GM23338 (cell line): ENCODE measurements at regions not wholly inside any gene's neighbourhood (a gene's known extent, or its start where the extent isn't known, plus 50 kb on each side); places are given as distances from the start of the nearest gene placed in this dataset.

Experiments
- ATAC-seq: fragments of 200-7000 bp; cut with Tn5 transposase; 3 replicates; pipeline ENCODE4 v1.9.1; 2020
- DNase-seq: peaks from one replicate; pipeline ENCODE4 v3.0.0-alpha.2; 2015; ENCODE audit warnings: low spot score
- H2AFZ ChIP-seq: fragments of 200-600 bp; sonication (generic); 2 replicates; pipeline ENCODE4 v1.8.0; 2016; ENCODE audit warnings: antibody characterized with exemption, mild to moderate bottlenecking, moderate library complexity
- H3F3A ChIP-seq: fragments of 200-600 bp; sonication (generic); replicated peaks from 2 replicates; pipeline ENCODE4 v1.8.0; 2017; ENCODE audit warnings: antibody characterized with exemption, mixed run types, low read depth
- H3K27ac ChIP-seq: fragments of 200-600 bp; sonication (generic); 2 replicates; pipeline ENCODE4 v1.6.1; 2016; ENCODE audit warnings: low read depth
- H3K27me3 ChIP-seq: fragments of 200-600 bp; sonication (generic); 2 replicates; pipeline ENCODE4 v1.8.0; 2016; ENCODE audit warnings: mild to moderate bottlenecking, mixed run types, moderate library complexity; ENCODE audit not compliant: insufficient read depth
- H3K36me3 ChIP-seq: fragments of 200-600 bp; sonication (generic); 2 replicates; pipeline ENCODE4 v1.8.0; 2016; ENCODE audit warnings: mild to moderate bottlenecking; ENCODE audit not compliant: insufficient read depth
- H3K4me1 ChIP-seq: fragments of 200-600 bp; sonication (generic); 2 replicates; pipeline ENCODE4 v1.8.0; 2016; ENCODE audit warnings: mild to moderate bottlenecking, moderate library complexity; ENCODE audit not compliant: insufficient read depth
- H3K4me2 ChIP-seq: fragments of 200-600 bp; sonication (generic); 2 replicates; pipeline ENCODE4 v1.7.1; 2017; ENCODE audit warnings: mixed run types
- H3K4me3 ChIP-seq: fragments of 200-600 bp; sonication (generic); 2 replicates; pipeline ENCODE4 v1.6.1; 2016; ENCODE audit warnings: mixed run types
- H3K79me2 ChIP-seq: fragments of 200-600 bp; sonication (generic); replicated peaks from 2 replicates; pipeline ENCODE4 v1.8.0; 2017; ENCODE audit warnings: mild to moderate bottlenecking; ENCODE audit not compliant: insufficient read depth
- H3K9me2 ChIP-seq: fragments of 200-600 bp; sonication (generic); 2 replicates; pipeline ENCODE4 v1.8.0; 2017; ENCODE audit not compliant: insufficient read depth
- H4K20me1 ChIP-seq: fragments of 200-600 bp; sonication (generic); replicated peaks from 2 replicates; pipeline ENCODE4 v1.8.0; 2017; ENCODE audit warnings: mild to moderate bottlenecking; ENCODE audit not compliant: insufficient read depth
- H3K27ac Mint-ChIP-seq: 2 replicates; pipeline ENCODE4 v1.8.0; 2020; ENCODE audit warnings: inconsistent platforms, mild to moderate bottlenecking, moderate library complexity, mixed read lengths
- H3K27me3 Mint-ChIP-seq: 3 replicates; pipeline ENCODE4 v1.8.0; 2022; ENCODE audit warnings: low read depth, mild to moderate bottlenecking, moderate library complexity, mixed read lengths, inconsistent platforms; ENCODE audit not compliant: insufficient read depth, poor library complexity
- H3K36me3 Mint-ChIP-seq: 3 replicates; pipeline ENCODE4 v1.8.0; 2021; ENCODE audit warnings: low read depth, mild to moderate bottlenecking, inconsistent platforms, moderate library complexity, mixed read lengths
- H3K4me1 Mint-ChIP-seq: 3 replicates; pipeline ENCODE4 v1.8.0; 2020; ENCODE audit warnings: mild to moderate bottlenecking, inconsistent platforms, mixed read lengths
- H3K4me3 Mint-ChIP-seq: 3 replicates; pipeline ENCODE4 v1.8.0; 2021; ENCODE audit warnings: moderate library complexity, mild to moderate bottlenecking, inconsistent platforms, mixed read lengths
- H3K9me3 Mint-ChIP-seq: 3 replicates; pipeline ENCODE4 v1.8.0; 2020; ENCODE audit warnings: moderate library complexity, mild to moderate bottlenecking, inconsistent platforms, mixed read lengths
- EZH2phosphoT487 ChIP-seq: fragments of 200-600 bp; sonication (generic); IDR thresholded peaks from one replicate; pipeline ENCODE4 v1.8.1; 2018; ENCODE audit warnings: antibody characterized with exemption; ENCODE audit not compliant: unreplicated experiment
- POLR2AphosphoS5 ChIP-seq: IDR thresholded peaks from 2 replicates; pipeline ENCODE4 v1.6.1; 2016; ENCODE audit warnings: antibody characterized with exemption, low read depth
- STAT1 ChIP-seq: IDR thresholded peaks from one replicate; pipeline ENCODE4 v1.6.1; 2016; ENCODE audit warnings: antibody characterized with exemption; ENCODE audit not compliant: unreplicated experiment
- ZNF331 ChIP-seq: fragments of 250-450 bp; sonication (Bioruptor Pico); IDR thresholded peaks from 2 replicates; pipeline ENCODE4 v1.5.0; 2020; ENCODE audit warnings: low read depth, mild to moderate bottlenecking, moderate library complexity
- TF ChIP-seq, protein P1 (sequence below): fragments of 250-450 bp; sonication (Bioruptor Pico); IDR thresholded peaks from 2 replicates; pipeline ENCODE4 v1.5.0; 2020; ENCODE audit warnings: mild to moderate bottlenecking, moderate library complexity
- TF ChIP-seq, protein P2 (sequence below): IDR thresholded peaks from 2 replicates; pipeline ENCODE4 v1.6.1; 2016; ENCODE audit warnings: antibody characterized with exemption

DNA sequence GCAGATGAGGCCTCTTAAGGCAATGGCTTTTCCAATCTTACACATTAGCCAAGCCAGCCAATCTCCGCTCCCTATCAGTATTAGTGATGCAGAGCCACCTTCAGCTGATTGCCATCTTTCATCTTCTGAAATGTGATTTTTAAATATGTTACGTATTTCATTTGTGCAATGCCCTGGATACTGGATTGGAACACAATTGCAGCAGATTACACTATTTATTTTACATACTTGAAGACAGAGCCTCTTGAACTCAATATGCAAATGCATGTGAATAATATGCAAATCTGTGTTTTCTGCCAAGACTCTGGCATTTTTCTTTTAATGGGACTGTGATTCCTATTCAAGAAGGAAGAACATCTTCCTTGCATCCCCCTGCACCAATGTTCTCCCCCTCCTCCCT, 90.5 kb downstream of the GRIN2B start (continued):
- TF ChIP-seq, protein P1, sequence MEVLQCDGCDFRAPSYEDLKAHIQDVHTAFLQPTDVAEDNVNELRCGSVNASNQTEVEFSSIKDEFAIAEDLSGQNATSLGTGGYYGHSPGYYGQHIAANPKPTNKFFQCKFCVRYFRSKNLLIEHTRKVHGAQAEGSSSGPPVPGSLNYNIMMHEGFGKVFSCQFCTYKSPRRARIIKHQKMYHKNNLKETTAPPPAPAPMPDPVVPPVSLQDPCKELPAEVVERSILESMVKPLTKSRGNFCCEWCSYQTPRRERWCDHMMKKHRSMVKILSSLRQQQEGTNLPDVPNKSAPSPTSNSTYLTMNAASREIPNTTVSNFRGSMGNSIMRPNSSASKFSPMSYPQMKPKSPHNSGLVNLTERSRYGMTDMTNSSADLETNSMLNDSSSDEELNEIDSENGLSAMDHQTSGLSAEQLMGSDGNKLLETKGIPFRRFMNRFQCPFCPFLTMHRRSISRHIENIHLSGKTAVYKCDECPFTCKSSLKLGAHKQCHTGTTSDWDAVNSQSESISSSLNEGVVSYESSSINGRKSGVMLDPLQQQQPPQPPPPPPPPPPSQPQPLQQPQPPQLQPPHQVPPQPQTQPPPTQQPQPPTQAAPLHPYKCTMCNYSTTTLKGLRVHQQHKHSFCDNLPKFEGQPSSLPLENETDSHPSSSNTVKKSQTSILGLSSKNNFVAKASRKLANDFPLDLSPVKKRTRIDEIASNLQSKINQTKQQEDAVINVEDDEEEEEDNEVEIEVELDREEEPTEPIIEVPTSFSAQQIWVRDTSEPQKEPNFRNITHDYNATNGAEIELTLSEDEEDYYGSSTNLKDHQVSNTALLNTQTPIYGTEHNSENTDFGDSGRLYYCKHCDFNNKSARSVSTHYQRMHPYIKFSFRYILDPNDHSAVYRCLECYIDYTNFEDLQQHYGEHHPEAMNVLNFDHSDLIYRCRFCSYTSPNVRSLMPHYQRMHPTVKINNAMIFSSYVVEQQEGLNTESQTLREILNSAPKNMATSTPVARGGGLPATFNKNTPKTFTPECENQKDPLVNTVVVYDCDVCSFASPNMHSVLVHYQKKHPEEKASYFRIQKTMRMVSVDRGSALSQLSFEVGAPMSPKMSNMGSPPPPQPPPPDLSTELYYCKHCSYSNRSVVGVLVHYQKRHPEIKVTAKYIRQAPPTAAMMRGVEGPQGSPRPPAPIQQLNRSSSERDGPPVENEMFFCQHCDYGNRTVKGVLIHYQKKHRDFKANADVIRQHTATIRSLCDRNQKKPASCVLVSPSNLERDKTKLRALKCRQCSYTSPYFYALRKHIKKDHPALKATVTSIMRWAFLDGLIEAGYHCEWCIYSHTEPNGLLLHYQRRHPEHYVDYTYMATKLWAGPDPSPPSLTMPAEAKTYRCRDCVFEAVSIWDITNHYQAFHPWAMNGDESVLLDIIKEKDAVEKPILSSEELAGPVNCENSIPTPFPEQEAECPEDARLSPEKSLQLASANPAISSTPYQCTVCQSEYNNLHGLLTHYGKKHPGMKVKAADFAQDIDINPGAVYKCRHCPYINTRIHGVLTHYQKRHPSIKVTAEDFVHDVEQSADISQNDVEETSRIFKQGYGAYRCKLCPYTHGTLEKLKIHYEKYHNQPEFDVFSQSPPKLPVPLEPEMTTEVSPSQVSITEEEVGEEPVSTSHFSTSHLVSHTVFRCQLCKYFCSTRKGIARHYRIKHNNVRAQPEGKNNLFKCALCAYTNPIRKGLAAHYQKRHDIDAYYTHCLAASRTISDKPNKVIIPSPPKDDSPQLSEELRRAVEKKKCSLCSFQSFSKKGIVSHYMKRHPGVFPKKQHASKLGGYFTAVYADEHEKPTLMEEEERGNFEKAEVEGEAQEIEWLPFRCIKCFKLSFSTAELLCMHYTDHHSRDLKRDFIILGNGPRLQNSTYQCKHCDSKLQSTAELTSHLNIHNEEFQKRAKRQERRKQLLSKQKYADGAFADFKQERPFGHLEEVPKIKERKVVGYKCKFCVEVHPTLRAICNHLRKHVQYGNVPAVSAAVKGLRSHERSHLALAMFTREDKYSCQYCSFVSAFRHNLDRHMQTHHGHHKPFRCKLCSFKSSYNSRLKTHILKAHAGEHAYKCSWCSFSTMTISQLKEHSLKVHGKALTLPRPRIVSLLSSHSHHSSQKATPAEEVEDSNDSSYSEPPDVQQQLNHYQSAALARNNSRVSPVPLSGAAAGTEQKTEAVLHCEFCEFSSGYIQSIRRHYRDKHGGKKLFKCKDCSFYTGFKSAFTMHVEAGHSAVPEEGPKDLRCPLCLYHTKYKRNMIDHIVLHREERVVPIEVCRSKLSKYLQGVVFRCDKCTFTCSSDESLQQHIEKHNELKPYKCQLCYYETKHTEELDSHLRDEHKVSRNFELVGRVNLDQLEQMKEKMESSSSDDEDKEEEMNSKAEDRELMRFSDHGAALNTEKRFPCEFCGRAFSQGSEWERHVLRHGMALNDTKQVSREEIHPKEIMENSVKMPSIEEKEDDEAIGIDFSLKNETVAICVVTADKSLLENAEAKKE: no peak
- TF ChIP-seq STAT1 (no peak), EZH2phosphoT487 (no peak)

DNA sequence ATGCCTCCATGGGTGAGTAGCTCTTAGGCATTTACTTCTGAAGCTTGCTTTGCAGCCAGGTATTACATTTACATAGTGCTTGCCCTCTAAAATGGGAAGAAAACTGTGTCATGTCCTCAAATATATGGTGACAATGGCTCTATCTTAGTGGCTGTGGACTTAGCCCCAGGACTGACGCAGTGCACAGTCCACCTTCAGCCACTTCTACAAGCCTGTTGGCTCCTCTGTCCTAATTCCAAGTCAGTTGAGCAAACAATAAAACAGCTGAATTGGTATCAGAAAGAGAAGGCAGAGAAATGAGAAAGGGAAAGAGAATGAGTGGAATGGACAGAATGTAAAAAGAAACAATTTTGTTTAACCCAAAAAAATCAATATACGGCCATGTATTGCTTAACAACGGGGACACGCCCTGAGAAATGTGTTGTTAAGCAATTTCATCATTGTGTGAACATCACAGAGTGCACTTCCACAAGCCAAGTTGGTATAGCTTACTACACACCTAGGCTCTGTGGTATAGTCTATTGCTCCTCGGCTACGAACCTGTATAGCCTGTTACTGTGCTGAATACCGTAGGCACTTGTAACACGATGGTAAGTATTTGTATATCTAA, 93.5 kb downstream of the GRIN2B start:
- peaks cover 5% of the 10 kb centered on the region; the same call in 2 of the 3 replicates for H3K4me1 Mint-ChIP-seq
- H4K20me1 ChIP-seq: no peaks in the 10 kb centered on the region
- H3K79me2 ChIP-seq: no peaks in the 10 kb centered on the region
- no peak overlapping the region for H3K27ac ChIP-seq
- no peaks in the 10 kb centered on the region for H3K36me3 ChIP-seq
- DNase-seq (no peak), ATAC-seq (no peak)
- no peaks in the 10 kb centered on the region for H3K9me2 ChIP-seq
- no peaks in the 10 kb centered on the region for H3K9me3 Mint-ChIP-seq
- H3F3A ChIP-seq: no peaks in the 10 kb centered on the region
- no peaks in the 10 kb centered on the region for H3K36me3 Mint-ChIP-seq
- H3K4me3 ChIP-seq: no peak overlapping the region
- no peaks in the 10 kb centered on the region for H3K27me3 ChIP-seq
- no peaks in the 10 kb centered on the region for H3K4me1 ChIP-seq
- no peak overlapping the region for H3K4me2 ChIP-seq
- no peak overlapping the region for H3K4me3 Mint-ChIP-seq
- H3K27me3 Mint-ChIP-seq: no peaks in the 10 kb centered on the region
- no peak overlapping the region for H3K27ac Mint-ChIP-seq
- H2AFZ ChIP-seq: no peak overlapping the region
- TF ChIP-seq ZNF331 (CRISPR knock-in tag) (no peak), POLR2AphosphoS5 (no peak)
- TF ChIP-seq, protein P2, sequence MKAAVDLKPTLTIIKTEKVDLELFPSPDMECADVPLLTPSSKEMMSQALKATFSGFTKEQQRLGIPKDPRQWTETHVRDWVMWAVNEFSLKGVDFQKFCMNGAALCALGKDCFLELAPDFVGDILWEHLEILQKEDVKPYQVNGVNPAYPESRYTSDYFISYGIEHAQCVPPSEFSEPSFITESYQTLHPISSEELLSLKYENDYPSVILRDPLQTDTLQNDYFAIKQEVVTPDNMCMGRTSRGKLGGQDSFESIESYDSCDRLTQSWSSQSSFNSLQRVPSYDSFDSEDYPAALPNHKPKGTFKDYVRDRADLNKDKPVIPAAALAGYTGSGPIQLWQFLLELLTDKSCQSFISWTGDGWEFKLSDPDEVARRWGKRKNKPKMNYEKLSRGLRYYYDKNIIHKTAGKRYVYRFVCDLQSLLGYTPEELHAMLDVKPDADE: no peak
- TF ChIP-seq, protein P1: no peak
